NCI-H345 treated with DMSO at 0.1 percent for 48 hours (cell line): ENCODE measurements at regions not wholly inside any gene's neighbourhood (a gene's known extent, or its start where the extent isn't known, plus 50 kb on each side); places are given as distances from the start of the nearest gene placed in this dataset.
A peak's percentile ranks its signal among the peaks of the same experiment; 100 is the strongest.

Experiments used
- DNase-seq: peaks from one replicate; lab custom pipeline; 2025; ENCODE audit not compliant: unreplicated experiment; lab: John Stamatoyannopoulos, UW

DNA sequence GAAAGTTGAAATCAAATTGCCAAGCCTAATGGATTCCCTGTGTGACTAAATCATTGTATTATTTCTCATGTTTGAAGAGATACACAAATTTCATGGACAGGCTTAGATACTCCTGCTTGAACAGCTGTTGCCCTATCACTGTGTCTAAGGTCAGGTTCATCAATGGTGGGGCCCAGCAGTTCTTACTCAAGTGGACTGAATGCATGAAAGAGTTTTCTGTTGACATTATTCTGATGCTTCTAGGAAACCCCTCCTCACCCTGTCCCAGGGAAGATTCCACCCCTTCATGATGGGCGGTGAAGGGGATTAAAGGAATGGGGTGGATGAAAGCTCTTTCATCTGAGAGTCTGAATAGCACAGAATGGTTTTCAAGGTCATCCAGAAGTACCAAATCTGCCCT, 148.8 kb downstream of the INO80D start:
- no peak for DNase-seq

DNA sequence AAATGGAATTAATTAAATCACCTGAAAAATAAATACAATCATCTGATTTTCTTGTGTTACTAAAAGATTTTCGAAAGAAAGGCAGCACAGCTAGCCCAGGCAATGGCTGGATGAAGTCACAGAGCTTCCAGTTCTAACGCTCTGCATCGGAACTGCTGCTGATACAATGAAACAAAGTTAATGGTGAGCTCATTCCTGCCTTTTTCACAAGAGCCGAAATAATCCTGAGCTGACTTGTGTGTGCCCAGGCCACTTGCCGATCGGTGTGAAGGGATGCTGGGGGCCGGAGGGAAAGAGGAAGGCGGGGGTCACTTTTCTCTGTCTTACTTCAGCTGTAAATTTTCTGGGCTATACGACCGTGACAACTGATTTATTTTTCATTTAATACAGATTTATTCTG, 149.5 kb downstream of the INO80D start:
- no peak for DNase-seq

DNA sequence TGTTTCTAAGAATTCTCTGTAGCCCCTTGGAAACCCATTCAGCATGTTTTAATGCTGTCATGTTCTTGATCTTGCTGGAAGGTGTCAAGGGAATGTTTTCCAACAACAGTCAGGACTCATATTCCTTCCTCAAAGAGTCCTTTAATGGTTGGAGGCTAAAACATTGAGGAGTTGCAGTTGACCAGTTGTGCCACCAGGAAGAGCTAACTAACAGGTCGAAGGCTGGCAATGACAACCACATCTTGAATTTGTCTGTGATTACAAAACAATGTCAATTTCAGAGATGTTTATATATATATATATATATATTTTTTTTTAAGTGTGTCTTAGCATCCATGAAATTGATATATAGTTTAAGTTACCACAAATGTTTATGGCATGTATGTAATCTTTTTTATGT, 151.5 kb downstream of the INO80D start:
- DNase-seq, result no peak

DNA sequence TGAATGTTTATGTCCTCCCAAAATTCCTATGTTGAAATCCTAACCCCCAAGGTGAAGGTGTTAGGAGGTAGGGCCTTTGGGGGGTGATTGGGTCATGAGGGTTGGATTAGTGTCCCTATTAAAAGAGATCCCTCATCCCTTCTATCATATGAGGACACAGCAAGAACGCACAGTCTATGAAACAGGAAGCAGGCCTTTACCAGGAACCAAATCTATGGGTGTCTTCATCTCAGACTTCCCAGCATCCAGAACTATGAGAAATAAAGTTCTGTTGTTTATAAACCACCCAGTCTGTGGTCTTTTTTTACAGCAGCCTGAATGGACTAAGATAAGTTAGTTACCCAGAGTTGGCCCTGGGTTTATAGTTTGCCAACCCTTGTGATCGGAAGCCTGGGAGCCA, 153.1 kb downstream of the INO80D start:
- DNase-seq, result no peak

DNA sequence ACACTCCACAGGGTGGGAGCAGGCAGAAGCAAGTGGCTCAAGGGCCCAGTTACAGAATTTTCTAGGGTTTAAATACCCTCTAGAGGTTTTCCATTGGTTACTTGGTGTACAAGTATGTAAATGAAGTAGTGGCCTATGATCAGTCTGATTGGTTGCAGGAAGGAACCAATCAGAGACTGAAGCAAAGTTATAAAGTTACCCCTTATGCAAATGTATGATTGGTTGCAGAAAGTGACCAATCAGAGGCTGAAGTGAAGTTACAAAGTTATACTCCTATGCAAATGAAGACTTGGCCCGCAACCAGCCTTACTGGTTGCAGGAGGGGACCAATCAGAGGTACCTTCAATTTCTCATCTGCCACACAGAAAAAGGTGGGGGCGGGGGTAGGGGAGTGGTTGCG, 154.6 kb downstream of the INO80D start:
- no peak for DNase-seq

DNA sequence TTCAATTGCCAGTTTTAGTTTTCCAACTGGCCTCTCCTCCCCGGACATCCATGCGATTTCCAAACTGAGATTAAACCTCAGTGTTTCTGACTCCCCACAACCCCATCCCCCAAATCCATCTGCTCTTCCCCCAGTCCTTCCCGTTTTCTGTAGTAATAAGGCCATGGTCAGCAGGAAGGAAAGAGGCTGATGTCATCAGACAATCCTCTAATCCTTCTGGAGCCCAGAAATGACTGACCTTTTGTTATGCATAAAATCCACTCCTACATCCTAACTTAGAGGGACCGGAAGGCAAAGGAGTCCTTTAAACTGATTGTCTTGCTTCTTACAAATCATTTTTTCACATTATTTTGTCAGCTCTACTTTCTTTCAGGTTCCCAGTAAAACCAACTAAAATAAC, 155.8 kb downstream of the INO80D start:
- no peak for DNase-seq

DNA sequence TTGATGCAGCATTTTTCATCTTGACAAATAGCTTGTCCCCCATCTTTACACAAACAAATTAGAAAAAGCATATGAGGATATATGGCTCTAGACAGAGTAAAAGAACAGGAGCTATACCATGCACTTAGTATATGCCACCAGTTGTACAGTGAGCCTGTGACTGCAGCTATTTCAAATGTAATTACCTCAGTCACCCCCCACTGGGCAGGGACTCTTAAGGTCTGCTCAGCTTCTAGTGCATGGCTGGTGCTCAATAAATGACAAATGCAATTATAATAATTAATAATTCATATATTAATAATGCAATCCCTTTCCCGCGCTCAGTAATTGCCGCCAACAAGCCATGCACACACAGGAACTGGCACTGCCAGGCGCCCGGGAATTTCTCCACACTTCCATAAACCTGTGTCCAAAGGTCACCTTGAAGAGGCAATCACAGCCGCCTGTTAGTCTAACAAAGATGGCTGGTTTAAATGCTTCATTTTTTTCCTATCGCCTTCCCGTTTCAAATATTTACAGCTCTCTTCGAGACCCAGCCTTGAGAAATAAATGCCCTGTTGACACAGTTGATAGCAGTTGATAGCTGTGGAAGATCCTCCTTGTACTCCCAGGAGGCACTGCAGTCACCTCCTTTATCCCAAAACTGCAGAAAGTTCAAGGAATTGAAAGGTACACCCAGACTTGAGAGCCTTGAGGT, 156.6 kb downstream of the INO80D start:
- no peak for DNase-seq

DNA sequence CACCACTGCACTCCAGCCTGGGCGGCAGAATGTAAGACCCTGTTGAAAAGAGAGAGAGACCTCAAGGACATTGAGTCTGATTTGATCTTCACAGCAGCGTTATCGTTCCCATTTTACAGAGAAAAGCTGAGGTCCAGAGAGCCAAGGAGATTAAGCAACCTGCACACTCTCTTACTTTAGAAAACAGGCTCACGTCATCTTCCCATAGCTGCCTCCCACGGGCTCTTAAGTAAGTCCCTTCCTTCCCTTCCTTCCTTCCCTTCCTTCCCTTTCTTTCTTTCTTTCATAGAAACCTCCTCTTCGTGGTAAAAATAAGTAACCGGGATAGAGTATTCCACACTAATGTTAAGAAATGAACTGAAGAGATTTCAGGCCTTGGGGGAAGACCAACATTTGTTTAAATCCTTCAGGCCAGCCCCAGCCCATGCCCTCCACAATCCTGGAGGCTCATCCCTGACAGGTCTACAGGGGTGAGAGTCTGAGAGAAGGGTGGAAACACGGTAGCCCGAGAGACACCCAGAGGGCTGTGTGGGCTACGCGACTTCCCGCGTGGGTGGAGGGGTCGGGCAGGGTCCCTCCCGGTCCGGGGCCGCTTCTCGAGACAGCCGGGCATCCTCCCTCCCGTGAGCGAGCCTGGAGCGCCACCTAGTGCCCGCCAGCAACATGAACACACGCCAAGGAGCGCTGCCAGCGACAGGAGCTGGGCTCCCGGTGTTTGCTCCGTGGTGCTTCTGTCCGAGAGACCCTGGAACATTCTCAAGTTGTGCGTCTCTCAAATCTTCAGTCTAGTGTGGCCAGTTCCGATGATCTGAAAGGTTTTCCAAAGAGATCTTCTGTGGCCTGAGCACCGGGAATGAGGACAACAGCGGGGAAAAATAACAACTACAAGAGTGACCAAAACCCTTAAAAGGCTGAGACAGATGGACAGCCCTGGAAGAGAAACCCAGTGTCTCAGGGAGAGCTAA, 160.3 kb downstream of the INO80D start:
- DNase-seq, result peak; percentile 50

DNA sequence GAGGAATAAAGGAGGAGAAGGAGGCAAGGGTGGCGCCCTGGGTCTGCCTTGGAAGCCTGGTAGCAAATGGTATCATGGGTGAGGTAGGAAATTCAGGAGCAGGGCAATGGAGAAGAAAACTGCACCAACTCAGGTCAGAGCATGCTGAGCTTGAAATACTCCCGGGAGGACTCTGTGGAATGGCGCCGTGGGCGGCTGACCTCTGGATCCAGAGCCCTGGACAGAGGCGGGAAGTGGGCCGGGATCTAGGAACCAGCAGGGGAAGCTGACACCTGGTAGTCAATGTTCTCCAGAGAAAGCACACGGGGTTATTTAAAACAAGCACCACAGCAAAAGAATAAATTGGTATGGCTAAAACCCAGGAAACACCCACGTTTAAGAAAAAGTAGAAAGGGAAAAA, 161.3 kb downstream of the INO80D start:
- no peak for DNase-seq

DNA sequence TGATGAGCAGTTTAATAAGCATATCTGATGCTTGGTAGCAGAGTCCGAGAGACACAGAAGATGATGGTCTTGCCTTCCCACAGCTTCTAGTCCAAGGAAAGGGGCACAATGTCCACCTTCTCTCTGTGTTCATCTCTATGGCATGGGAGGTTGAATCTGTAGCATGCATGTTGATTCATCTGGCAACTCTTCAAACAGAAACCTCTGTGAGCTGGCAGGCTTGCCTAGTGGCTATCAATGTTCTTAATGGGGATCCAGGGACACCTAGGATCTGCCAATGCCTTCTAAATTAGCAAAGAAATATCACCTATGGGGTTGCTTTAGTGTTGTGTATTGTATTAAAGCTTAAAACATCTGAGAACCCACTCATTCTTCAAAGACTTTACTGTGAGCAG, 170.8 kb downstream of the INO80D start:
- no peak for DNase-seq

DNA sequence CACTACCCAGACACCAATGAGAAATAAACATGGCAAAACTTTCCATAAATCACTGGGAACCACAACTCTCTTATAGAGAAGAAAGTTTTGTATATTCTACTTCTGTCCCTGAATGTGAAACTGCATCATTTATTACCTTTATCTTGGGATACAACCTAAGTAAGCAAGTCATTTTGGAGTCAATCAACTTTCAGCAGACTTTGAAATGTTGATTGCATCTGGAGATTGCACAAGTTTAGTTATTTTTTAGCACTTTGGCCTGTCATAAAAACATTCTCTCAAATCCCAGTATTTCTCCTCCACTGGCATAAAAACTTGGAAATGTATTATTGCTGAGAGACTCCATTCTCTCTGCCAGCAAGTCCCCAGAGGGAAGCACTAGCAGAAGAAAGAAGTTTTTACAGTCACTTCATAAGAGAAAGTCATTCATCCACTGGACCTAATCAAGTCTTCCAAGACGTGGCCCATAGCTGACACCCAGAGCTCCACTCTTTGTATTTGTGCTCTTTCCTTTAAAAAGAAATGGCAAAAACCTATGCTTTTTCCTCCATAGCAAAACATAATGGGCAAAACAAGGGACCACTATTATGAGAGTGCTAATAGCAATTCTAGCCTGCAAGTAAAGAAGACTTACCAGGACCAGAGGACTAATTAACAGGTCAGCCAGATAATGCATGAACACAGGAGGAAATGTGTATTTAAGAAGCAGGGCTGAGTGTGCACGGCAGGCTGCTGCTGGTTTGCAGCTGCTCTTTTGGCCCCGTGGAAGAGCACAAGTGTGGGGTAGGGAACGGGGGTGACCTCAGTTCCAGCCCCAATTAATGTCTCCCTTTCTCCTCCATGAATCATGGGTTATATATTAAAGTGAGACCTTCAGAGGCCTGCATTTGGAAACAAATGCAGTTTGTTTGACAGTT, 171.5 kb downstream of the INO80D start:
- DNase-seq, result no peak

DNA sequence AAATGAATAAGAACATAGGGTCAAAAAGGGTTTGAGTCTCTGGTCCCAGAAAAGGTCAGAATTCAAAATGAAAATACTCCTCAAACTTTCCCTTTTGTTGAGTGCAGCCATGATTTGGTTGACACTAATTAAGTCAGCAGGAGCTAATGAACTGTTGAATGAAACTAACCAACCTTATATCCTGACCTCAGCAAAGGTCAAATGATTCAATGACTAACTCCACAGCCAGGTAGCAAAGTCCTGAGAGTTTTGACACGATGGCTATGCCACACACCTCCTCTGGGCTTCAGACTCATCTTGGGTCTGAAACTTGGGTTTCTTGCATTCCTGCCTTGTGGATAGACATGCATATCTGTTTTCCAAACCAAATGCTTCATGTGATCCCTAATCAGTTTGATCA, 172.3 kb downstream of the INO80D start:
- DNase-seq, result no peak

DNA sequence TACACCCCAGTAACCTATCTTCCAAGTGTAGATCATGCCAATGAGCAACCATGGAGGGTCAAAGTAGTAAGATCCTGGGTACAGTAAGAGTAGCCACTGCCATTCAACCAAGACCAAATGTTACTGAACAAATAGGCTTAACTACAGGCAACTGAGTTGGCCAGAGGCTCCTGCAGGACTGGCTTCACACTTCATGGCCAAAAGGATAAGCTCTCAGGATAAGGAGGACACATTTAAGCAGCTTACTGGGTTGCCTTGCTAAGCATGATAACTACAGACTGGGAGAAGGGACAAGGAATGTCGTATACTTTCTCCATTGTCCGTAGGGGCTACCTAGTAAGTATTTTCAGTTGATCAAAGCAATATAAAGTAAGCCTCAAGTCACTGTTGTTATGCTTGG, 174.7 kb downstream of the INO80D start:
- DNase-seq, result no peak

DNA sequence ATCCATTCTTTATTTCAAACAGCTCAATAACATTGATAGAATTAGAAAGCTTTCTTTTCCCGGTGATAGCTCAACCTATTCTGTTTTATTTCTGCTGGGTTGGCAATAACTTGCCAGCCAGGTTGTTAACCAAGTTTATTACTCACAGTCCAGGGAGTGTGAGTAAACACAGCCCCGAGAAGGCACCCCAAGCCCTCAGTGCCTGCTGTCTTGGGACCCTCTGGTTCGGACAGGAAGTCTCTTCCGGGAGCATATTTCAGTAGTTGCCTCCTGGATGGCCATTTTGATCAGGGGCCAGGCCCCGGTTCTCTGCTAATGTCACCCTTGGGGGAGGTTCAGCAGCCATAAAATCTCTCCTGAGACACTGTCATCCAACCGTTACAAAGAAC, 176.8 kb downstream of the INO80D start:
- no peak for DNase-seq

DNA sequence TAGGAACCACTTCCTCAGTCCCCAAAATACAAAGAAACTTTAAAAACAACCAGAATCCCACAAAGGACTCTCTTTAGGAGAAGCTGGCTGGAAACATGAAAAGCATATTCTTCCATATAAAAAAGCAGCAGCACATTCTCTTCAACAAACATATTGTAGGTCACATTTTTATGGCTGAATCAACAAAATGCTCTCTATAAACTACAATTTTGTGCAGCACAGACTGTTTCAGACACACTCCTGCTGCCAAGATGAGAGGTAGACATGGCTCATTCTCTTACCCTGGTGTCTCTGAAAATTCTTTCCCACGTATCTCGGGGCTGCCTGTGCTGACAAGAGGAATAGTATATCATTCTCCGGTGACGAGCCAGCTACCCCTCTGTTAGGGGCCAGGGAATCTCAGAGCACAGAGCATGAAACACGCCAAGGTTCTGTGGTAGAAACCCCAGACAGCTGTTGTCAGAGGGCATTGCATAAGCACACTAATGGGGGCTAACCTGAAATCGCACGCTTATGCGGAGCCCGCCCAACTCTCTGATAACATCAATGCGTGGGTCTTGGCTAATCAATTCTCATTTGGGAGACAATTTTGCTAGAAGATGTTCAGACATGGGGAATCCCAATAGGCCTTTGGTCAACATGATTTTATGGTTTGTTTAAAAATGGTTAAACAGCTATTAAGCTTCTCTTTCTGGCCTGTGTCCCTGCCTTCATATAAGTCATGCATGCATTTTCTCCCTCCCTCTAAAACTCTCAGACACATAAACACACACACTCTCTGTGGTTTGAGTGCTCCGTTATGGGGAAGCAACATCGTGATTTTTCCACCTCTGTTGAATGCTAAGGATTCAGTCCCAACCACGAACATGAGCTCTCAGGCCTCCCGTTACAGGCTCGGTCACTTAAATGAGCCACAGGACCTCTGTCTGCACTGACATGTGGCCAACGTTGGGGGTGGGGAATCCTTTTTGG, 177.5 kb downstream of the INO80D start:
- no peak for DNase-seq

DNA sequence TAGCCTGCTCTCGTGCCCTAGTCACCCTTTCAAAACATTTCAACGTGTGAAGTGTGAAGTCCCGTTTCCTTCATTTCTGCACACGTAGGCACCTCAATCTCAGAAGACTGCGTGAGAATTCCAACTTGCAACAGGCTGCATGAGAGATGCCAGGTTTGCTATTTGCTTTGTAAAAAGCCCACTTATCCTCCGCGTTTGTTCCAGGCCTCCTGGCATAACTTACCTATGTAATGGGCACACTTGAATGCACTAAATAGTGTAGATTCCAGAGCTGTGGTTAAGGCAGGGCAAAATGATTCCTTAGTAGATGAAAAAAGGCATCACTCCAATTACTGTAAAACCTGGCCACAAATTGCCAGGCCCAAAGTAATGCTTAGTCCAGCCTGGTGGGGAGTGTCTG, 179.6 kb downstream of the INO80D start:
- no peak for DNase-seq

DNA sequence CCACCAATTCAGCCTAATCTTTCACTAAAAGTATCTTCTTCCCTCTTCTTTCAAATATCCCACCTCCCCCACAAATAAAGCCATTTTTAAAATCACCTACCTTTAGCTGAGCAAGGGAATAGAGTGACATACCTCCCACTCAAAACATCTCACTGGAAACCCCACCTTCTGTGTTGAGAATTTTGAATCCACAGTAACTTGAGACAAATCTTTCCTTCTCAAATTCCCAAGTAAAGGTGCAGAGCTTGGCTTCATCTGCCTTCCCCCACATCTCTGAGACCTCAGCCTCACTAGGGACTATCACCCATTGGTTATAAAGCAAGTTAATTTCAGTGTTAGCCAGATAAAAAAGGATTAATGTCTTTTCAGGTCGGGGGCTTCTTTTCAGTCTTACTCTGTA, 180.4 kb downstream of the INO80D start:
- no peak for DNase-seq

DNA sequence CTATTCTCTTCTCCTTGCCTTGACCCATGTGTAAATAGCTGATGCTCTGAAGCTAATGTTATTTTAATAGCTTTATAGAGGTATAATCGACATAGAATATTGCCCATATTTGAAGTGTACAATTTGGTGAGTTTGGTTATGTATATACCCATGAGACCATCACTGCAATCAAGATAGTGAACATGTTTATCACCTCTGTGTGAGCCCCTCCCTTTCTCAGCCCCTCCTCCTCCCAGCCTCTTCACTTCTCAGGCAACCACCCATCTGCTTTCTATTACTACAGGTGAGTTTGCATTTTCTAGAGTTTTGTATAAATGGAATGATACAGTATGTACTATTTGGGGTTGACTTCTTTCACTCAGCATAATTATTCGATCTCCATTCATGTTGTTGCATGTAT, 181.1 kb downstream of the INO80D start:
- no peak for DNase-seq

DNA sequence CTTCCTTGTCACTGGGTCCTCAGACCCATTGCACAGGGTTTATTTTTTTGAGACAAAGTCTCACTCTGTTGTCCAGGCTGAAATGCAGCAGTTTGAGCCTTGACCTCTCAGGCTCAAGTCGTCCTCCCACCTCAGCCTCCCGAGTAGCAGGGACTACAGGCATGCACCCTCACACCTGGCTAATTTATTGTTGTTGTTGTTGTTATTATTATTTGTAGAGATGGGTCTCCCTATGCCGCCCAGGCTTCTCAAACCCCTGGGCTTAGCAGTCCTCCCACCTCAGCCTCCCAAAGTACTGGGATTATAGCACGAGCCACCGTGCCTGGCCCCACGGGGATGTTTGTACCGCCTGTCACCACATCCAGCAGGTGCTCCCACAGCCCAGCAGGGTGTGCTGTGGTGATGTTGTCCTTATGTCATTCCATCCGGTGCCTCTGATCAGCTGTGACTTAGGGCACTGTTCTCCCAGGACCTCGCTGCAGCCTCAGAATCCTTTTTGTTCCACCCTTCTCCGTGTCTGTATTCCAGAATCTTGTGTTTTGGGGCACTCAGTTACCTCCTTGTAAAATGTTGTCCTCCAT, 182.3 kb downstream of the INO80D start:
- DNase-seq, result no peak

DNA sequence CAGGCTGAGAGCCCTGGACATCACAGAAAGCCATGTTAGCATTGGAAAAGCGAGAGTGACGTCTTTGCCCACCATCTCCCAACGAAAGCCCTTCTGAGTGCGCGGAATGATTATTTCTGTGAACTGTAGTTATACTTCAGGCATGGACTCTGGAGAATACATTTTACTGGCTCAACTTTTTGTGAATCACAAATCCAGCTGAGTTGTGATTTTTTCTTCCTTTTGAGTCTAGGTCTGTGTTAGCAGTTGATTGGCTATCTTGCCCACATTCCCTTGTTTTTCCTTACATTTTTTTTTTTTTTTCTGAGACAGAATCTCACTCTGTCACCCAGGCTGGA, 183.1 kb downstream of the INO80D start:
- no peak for DNase-seq
